CD4-positive, alpha-beta T cell treated with Interleukin-10 for 1 hour (primary cell): ENCODE measurements at regions not wholly inside any gene's neighbourhood (a gene's known extent, or its start where the extent isn't known, plus 50 kb on each side); places are given as distances from the start of the nearest gene placed in this dataset.

Experiments
- DNase-seq: peaks from one replicate; pipeline ENCODE4 v3.0.0-alpha.2; 2020

DNA sequence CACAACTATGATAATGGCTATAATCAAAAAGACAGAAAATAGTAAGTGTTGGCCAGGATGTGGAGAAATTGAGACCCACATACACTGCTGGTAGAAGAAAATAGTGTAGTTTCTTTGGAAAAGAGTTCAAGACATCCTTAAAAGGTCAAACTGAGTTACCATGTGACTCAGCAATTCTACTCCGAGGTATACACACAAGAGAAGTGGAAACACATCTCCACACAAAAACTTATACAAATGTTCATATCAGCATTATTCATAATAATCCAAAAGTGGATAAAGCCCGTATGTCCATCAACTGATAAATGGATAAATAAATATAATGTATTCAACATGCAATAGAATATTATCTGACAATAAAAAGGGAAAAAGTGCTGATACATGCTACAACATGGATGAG, 532.2 kb downstream of the NR2F1-AS1 start:
- no peak for DNase-seq

DNA sequence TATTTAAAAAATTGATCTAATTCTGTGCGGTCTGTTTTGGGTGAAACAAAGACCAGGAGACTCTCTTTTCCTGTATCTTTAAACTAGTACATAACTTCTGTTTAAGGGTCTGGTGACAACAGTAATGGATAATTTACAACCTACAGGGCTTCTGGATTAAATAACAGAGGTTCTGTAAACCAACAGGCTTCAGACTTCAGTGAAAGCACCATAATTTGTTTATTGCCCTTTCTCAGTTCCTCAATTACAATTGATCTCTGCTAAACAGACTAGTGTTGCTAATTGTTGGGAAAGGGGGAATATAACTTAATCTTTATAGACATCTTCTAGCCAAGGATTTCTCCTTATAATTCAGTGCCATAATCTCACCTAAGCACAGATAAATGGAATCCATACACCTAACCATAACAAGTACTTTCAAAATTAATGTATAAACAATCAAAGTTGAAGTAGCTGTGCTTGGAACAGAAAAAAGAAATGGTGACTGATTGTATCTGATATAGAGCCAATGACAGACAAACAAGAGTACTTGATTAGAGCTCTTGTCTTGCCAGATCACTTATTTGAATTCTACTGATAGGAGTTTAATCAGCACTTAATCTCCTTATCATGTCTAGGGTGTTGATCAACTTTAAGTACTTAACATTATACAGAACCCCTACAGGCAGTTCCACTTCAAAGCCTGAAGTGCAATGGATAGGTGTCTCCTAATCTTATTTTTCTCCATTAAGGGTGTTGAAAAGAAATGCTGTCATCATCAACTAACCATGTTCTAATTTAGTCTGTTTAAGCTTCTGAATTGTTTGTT, 536.0 kb downstream of the NR2F1-AS1 start:
- no peak for DNase-seq

DNA sequence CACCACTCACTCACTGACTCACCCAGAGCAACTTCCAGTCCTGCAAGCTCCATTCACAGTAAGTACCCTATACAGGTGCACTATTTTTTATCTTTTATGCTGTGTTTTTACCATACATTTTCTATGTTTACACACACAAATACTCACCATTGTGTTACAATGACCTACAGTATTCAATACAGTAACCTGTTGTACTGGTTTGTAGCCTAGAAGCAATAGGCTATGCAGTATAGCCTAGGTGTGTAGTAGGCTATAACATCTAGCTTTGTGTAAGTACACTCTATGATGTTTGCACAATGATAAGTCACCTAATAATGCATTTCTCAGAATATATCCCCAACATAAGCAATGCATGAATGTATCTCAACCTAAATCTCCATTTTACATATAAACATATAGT, 541.1 kb downstream of the NR2F1-AS1 start:
- DNase-seq = no peak

DNA sequence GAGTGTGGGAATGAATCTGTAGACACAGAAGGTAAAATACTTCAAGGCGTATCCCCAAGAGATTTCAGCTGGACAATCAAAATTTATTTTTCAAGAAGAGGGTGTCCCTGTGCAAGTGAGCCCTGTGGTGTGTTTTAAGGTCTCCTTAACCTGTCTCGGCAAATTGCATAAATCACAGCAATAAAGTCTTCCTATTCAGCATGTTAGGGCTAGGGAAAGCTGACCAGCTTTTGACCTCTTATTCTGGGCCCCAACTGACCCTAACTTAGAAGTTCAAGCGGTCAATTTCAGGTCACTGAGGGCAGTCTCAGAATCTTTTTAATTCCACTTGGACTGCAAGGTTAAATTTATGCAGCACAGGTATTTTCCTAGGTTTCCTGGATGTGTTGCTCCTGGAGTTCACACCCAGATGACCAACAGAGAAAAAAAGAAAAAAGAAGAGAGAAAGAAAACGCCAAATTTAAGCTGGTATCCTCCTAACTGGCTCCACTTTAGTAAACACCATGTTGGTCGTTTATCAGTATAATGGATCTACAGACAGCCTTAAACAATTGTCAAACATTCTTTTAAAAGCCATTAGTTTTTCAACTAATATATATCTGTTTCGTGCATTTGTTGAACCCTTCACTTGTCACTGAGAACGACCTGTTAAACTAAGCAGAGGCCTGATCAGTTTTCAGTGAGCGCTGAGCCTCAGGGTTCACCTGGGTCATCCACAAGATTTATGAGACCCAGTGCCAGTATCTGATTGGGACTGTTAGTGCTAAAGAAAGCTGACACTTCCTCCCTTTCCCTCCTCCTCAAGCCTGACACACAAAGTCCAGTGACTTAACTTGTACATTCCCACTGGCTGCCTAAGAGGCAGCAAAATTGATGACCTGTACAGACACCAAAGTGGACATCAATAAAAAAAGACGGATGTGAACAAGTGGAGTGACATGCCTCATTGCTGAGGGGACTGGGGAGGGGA, 546.1 kb downstream of the NR2F1-AS1 start:
- DNase-seq = no peak

DNA sequence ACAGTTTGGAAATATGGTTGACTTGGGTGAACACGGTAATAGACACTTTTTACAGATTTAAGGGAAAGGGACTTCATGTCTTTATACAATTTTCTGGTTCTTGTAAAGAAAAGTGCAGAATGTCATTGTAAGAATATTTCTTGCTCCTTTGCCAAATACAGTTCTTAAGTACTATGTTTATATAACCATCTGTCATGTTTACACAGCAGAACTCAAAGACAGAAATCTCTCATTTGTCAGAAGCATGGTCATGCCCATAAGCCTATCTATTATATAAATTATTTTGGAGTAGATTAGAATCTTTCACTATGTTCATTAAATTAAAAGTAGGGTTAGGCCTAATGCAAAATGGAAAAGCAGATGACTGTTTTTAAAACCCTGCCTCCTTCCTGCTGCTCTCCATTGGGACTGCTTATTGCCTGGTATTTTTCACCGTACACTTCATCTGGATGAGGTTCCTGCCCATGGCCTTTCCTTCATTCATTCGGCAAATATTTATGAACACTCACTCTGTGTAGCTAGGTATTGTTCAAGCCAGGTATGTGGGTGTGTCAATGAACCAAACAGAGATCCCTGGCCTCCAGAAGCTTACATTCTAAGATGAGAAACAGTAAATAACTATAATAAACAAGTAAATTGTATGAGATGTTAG, 558.1 kb downstream of the NR2F1-AS1 start:
- no peak for DNase-seq

DNA sequence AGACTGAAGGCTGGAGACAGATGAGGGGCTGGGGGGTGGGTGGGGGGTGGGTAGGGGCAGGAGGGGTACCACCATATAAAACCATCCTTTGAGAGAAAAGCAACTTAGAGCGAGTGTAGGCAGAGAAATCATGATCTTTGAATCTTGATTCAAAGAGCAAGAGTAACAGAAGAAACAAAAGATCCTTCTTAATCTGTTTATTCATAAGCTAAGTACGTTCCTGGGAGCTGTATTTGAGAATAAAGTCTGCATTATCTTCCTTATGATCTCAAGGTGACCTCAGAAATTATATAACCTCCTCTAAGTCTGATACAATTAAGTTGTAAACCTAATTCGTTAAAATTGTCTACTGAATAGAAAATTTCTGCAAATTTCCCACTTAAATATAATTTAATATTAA, 558.8 kb downstream of the NR2F1-AS1 start:
- DNase-seq = no peak

DNA sequence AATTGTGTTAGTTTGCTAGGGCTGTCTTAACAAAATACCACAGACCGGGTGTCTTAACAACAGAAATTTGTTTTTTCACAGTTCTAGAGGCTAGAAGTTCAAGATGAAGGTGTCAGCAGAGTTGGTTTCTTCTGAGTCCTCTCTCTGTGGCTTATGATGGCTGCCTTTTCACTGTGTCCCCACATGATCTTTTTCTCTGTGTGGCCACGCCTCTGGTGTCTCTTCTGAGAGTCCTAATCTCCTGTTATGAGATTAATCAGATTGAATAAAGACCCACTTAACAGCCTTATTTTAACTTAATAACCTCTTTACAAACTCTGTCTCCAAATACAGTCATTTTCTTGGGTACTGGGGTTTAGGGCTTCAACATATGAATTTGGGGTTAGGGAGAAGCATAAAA, 561.1 kb downstream of the NR2F1-AS1 start:
- no peak for DNase-seq

DNA sequence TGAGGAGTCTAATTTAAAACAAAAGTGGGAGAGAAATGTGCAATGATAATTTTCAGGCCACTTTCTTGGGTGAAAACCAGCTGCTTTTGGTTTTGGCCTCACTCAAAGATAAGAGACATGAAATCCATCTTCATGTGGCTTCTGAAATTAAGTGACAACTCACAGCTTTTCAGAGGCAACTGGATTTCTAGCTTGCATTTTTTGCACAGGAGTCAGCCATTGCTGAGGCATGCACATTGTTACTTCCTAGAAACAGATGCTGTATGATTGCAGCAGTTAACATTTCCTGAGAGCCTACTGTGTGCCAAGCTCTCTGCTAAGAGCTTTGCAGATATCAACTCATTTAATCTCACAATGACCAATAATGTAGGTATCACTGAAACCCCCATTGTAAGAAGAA, 562.6 kb downstream of the NR2F1-AS1 start:
- DNase-seq = no peak

DNA sequence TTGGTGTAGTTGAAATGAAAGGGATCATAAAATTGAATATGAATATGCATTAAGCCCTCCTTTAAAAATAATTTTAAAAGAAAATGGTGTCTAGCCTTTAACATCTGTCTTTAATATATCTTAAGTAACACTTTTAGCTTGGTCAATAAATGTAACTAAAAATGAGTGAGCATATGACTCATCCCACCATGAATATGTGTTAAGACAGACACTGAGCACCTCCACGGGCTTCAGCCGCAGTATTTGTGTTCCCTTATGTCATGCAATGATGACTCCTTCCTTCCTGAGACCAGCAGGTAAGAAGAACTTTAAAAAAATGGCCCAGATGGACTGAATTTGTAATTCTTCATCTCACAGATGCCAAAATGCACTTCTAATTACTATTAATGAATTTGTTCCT, 563.2 kb downstream of the NR2F1-AS1 start:
- no peak for DNase-seq

DNA sequence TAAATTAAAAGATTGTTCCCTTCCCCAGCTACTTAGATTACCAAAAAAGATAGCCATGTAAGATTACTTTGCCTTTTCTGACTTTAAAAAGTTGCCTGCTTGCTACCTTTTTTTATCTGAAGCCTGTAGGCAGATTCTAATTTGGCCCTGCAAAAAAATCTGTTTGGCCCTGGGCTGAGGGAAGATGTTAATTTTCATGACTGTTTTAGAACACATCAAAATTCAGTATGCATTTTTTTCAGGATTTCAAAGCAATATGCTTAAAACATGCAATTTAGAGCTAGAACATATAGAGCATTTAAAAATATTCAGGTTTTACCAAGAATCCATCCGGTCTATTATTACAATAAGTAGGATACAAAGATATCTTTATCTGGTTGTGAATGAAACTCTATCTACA, 563.6 kb downstream of the NR2F1-AS1 start:
- DNase-seq = no peak

DNA sequence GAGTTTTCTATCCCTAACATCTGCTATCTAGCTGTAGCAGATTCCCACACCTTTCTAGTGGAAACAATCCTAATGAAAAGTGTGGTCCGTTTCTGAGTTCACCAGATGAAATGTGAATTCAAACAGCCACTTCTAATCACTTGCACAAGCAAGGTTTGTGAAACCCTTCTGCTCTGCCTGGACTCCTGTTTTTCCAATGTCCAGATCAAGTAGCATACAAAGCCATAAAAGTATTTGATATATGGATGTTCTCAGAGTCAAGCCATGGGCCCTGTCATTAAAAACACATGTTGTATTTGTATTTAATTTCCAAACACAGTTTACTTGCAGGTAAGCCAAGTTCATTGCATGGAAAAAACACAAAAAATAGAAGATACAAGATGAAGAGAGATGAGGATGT, 570.4 kb downstream of the NR2F1-AS1 start:
- DNase-seq = no peak

DNA sequence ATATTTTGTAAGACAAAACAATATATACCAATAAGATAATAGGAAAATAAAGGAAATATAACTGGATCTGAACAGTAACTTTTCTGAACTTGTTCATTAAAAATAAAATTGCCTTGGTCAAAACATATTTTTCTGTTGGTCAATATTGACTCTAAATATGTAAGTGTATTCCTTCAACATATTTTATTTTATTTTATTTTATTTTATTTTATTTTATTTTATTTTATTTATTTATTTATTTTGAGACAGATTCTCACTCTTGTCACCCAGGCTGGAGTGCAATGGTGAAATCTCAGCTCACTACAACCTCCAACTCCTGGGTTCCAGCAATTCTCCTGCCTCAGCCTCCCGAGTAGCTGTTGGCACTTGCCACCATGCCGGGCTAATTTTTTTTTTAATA, 571.0 kb downstream of the NR2F1-AS1 start:
- no peak for DNase-seq

DNA sequence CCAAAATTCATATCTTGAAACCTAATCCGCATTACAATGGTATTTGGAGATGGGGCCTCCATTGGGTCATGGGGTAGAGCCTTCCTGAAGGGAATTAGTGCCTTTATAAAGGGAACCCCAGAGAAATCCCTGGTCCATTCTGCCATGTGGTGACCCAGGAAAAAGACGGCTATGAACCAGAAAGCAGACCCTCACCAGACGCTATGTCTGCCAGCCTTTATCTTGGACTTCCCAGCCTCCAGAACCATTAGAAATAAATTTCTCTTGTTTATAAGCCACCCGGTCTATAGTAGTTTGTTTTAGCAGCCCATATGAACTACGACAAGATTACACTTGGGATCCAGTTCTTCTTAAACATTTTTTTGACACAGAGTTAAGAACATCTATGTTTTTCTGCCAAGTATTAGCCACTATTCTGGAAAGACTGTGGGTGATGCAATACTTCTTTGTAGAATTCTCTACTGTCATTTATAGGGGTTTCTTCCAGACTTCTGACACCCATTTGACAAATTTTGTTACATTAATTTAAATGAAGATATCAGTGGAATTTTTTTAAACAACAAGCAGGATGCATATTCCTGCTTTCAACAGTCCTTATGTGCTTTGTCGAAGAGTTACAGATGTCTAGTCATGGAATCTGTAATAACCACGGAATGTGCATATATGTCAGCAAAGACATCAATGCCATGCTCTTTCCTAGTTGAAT, 572.4 kb downstream of the NR2F1-AS1 start:
- DNase-seq = no peak

DNA sequence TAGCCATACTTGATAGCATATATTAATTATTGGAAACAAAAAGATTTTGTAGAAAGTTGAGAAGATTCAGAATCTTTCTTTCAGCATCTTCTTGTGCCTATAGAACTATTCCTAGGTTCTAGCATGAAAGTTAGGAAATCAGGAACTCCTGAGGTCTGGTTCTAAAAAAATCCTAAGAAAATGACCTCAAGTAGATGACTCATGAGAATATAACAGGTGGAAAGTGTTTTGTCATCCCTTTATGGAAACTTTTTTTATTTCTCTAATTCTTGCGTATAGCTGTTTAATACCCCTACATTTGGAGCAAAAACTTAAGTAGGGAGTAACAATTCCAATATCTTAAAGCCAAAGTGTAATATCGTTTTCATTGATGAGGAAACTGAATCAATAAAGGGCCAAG, 574.1 kb downstream of the NR2F1-AS1 start:
- no peak for DNase-seq

DNA sequence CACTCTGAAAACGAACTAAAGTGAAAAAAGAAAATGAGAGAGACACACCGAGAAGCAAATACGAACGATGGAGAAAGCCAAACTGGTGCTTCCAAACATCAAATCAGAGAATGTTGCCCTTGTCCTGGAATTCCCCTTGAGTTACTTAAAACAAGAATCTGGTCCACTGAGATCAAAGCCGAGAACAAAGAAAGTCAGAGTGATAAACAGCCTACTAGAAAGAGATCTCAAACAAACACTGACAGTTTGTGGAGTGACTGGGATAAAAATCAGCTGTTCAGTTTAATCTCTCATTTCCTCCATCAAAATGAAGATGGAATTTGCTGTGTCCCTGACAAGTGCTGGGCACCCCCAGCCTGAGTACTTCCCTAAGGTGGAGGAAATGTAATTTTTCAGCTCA, 582.6 kb downstream of the NR2F1-AS1 start:
- no peak for DNase-seq

DNA sequence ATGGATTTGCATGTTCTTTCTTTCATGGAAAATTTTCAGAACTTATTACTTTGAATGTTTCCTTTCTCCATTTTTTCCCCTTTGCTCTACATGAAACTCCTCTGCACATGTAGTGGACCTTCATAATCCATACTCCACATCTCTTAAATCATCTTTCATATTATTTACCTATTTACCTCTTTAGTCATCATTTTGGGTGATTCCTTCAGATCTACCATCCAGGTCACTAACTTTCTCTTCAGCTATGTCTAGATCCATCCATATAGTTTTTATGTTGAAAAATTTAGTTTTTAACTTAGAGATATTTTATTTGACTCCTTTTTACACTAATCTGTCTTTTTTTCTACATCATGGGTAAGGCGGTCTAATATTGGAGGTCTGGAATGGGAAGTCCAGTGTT, 586.6 kb downstream of the NR2F1-AS1 start:
- DNase-seq = no peak

DNA sequence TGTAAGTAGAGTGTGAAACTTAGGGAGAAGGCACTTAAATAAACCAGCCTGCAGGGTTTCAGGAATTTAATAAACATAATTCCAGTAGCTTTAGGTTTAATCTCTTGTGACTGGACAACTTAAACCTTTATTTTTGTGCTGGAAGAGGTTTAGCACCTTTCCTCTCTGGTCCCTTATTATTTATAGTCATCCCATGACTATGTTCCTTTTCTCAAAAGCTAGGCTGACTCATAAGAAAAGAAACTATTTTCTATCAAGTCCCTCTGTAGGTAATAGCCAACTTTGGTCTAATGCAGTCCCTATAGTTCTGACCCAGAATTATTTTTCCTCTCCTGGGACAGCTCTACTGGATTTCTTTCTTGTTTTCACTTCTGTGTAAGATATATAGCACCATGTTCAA, 588.9 kb downstream of the NR2F1-AS1 start:
- DNase-seq = no peak

DNA sequence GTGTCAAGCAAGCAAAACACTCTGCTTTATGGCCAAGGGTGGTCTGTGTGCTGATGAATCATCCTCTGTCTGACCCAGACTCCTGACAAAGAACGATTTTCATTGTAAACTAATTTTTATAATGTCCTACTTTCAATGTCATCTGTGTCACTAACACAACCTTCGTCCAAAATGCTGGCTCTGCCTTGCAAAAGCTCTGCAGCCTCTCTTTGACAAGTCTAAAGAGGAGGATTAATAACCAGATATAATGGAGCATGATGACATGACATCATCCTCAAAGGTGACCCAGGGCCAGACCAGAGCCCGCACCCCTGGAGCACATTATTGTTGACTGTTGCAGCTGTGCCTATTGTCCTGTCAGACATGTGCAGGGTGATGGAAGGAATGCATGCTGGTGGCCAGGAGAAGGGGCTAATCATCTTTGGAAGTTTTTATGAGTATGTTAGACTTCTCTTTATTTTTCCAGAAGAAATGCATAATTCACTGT, 589.4 kb downstream of the NR2F1-AS1 start:
- no peak for DNase-seq

DNA sequence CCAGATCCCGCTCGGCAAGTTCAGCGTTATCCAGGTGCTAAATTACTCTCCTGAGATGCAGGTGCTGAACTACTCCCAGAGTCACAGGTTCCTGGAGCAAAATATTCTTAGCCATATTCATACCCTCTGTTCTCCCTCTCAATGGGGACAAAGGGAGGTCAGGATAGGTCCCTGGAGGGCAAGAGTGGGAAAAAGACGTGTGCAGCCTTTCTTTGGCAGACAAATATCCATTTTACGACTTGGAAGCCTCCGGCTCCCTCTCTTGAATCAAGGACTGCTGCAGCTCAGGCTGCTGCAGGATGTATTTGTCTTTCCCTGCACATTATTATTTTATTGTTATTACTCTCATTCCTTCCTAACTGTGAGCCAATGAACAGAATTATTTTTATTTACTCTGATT, 590.2 kb downstream of the NR2F1-AS1 start:
- no peak for DNase-seq

DNA sequence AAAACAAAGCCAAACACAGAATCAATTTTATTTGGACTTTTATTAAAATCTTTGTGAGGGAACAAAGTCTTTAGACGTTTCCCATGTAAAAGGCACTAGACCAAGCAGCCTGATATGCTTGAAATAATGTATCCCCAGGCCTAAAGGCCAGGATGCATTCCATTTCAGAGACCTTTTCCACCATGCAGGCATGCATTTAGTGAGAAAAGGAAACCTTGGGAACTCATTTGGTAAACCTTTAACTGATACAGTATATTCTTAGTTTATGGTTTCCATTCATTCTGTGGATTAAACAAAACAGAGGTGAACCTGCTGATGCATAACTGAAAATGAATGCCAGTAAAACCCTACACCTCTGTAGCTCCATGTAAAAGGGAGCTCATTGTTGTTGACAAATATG, 600.0 kb downstream of the NR2F1-AS1 start:
- no peak for DNase-seq

DNA sequence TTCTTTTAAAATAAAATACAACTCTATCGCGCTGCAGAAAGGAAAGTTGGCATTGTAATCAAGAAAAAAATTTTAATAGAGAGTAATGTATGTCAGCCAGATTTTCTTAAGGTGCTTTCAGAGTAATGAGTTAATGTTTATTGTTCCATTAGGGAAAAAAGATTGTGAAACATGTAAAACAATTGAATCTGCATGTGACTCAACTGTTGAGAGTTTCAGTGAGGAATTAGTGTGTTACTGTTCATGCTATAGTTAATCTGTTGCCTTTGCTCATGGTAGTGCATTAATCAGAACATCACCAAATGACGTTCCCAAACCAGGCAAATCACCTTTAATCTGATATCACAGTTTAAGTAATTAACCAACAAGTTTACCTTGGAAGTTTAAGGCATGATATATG, 600.5 kb downstream of the NR2F1-AS1 start:
- DNase-seq = no peak

DNA sequence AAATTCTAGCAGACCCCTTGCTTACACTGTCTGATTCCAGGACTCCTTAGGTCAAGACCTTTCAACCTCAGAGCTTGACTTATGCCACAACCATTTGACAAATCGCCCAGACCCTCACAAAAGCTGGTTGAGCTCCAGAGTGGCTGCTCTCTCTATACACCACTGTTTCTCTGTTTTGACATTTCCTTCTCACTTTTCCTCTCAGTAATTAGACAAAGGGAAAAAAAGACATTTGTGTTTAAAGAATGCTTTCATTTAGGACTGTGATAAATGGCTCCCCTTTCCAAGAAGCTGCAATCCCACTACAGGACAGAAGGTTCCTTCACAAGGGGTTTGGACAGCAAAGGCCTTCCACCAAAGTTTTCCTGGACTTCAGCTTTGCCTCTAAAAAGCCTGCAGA, 601.3 kb downstream of the NR2F1-AS1 start:
- DNase-seq = no peak
